ENCODE measurements at regions not wholly inside any gene's neighbourhood (a gene's known extent, or its start where the extent isn't known, plus 50 kb on each side); places are given as distances from the start of the nearest gene placed in this dataset.

DNA sequence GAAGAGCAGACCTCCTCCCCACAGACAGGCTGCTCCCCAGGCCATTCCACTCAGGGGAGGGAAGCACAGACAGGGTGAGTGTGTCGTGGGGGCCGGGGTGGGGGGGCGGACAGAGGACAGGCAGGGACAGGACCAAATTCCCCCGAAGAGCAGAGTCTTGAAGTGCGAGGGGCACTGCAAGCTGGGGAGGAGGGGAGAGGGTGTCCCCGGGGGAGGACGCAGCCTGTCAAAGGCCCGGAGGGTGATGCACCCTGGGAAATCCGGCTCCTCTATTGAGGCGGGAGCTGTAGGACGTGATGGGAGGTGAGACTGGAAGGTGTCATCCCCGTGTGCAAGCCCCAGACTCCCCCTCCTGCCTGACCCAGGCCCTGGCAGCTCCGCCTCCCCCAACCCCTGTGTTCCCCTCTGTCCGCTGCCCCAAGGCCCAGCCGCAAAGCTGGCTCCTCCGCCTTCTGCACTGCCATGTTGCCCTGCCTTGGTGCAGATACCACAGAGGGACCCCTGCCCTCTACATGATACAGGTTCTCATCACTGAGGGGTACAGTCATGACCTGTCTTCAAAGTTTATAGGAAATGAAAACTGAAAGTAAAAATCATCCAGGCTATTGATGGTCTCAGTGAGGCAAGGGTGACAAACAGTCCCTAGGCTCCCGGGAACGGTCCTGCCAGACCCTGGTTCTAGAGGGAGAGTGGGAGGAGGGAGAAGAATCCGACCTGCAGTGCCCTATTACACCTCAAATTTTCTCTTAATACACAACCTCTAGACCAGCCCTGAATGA, 76.3 kb upstream of the IQSEC1 start:
- H3K4me3 ChIP-seq (ENCODE audit: low read depth, poor library complexity, severe bottlenecking): no peak overlapping the region
- intact Hi-C loops (cut with DNase I; ENCODE audit: low total_unique reads): no loop called here
- peak in 1 of 2 donors; percentile 54 for DNase-seq (ENCODE audit: low spot score in 2 of 2)
- no peak for TF ChIP-seq POLR2A (IDR thresholded peaks at IDR 0.05)
- WGBS, 2 donors: 60 to 64% methylated on average over 19 of the region's 19 CpGs

DNA sequence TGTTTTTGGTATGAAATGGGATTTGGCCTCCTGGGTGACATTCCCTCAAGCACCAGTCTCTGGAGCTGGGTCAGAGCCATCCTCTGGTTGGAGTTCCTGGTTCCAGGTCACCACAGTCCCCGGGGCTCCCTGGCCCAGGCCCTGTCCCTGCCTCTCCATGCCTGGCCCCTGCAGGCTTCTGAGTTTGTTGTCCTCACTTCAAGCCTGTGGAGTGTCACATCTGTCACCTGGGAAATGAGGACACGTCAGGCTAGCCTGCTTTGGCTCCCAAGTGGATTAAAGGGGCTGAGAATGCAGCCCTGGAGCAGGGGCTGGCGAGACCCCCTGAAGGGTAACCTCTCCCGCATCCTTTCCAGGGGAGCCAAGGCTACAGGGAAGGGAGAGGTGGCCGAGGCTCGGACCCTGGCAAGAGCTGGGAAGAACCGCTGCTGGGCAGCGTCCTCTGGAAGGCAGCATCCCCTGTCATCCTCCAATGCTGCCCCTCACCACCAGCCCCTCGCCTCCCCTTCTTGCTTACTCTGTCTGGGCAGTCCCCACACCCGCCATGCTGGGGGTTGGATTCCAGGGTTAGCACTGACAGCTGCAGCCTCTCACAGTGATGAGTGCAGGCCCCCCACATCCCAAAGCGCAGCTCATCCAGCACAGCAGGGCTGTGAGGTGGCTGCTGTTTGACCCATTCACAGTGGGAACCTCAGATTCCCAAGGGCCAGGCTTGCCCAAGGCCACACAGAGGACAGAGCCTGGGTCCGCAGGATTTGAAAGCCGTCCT, 75.5 kb upstream of the IQSEC1 start:
- no peak overlapping the region for H3K4me3 ChIP-seq (ENCODE audit: low read depth, poor library complexity, severe bottlenecking)
- intact Hi-C loops (cut with DNase I; ENCODE audit: low total_unique reads): no loop called here
- peak in 1 of 2 donors; percentile 58 for DNase-seq (ENCODE audit: low spot score in 2 of 2)
- TF ChIP-seq CTCF (IDR thresholded peaks at IDR 0.05) (no peak), POLR2A (IDR thresholded peaks at IDR 0.05) (no peak)
- WGBS, 2 donors: 76 to 84% methylated on average over 11 to 13 of the region's 13 CpGs

DNA sequence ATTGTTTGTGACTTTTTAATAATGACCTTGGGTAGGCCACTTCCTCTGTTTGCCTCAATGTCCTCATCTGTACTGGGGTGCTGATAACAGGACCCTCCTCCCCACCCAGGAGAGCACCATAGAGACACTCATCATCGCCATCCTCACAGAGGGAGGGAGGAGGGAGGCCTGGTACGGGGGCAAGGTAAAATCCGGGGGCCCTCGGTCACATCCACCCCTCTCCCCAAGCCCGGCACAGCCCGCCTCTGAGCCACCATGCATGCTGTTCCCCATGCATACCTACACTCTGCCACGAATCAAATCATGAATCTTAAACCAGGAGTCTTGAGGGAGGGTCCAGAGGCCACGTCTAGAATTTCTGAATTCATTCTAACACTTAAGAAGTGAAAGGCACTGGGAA, 74.9 kb upstream of the IQSEC1 start:
- 79% methylated on average over 8 of the region's 8 CpGs for WGBS, 2 donors
- intact Hi-C loops (cut with DNase I; ENCODE audit: low total_unique reads): no loop called here
- peak in 1 of 2 donors; percentile 72 for DNase-seq (ENCODE audit: low spot score in 2 of 2)
- H3K4me3 ChIP-seq (ENCODE audit: low read depth, poor library complexity, severe bottlenecking): no peak overlapping the region
- TF ChIP-seq POLR2A (IDR thresholded peaks at IDR 0.05): no peak
- TF ChIP-seq CTCF (IDR thresholded peaks at IDR 0.05): no peak

GRCh38 chr3:13147344-13147743, 74.1 kb upstream of the IQSEC1 start:
- intact Hi-C loops (cut with DNase I; ENCODE audit: low total_unique reads): no loop called here
- TF ChIP-seq CTCF (IDR thresholded peaks at IDR 0.05) (no peak), POLR2A (IDR thresholded peaks at IDR 0.05) (no peak)
- DNase-seq (ENCODE audit: low spot score in 2 of 2): no peak
- WGBS, 2 donors: 71 to 94% methylated on average over 4 of the region's 4 CpGs
- no peak overlapping the region for H3K4me3 ChIP-seq (ENCODE audit: low read depth, poor library complexity, severe bottlenecking)

DNA sequence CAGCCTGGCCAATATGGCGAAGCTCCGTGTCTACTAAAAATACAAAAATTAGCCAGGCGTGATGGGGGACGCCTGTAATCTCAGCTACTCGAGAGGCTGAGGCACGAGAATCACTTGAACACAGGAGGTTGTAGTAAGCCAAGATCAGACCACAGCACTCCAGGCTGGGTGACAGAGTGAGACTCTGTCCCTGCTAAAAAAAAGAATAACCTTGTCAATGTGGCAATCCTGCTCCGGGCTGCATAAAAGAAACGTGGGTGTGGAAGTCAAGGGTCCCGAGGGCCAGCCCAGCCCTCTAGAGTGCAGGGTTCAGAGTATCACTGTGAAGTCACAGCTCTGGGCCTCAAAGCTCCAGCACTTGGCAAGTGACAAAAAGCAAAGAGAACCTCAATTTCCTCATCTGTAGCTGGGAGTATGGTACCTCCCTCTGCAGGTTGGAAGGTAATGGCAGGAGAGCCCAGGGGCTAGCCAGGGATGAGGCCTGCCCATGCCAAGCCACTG, 73.5 kb upstream of the IQSEC1 start:
- 86% methylated on average over 9 of the region's 9 CpGs for WGBS, 2 donors
- no peak for DNase-seq (ENCODE audit: low spot score in 2 of 2)
- no peak overlapping the region for H3K4me3 ChIP-seq (ENCODE audit: low read depth, poor library complexity, severe bottlenecking)
- intact Hi-C loops (cut with DNase I; ENCODE audit: low total_unique reads): no loop called here
- TF ChIP-seq CTCF (IDR thresholded peaks at IDR 0.05) (no peak), POLR2A (IDR thresholded peaks at IDR 0.05) (no peak)
